OCI-LY7 (cell line): ENCODE measurements at regions not wholly inside any gene's neighbourhood (a gene's known extent, or its start where the extent isn't known, plus 50 kb on each side); places are given as distances from the start of the nearest gene placed in this dataset.

Experiments
- BruUV-seq: library from RNA; stranded (reverse); fragments of 400-500 nt; replicated peaks from 2 replicates; lab custom pipeline; 2021; lab: Mats Ljungman, UMichigan
- CTCF ChIA-PET: fragments of 300-600 bp; sonication (Branson Sonifier 250); formaldehyde crosslinking; loops from one replicate; lab custom pipeline; 2022; ENCODE audit warnings: antibody characterized with exemption; ENCODE audit not compliant: unreplicated experiment; lab: Charles Lee
- POLR2A ChIA-PET: fragments of 300-600 bp; sonication (Branson Sonifier 250); formaldehyde crosslinking; loops from one replicate; lab custom pipeline; 2022; ENCODE audit warnings: antibody characterized with exemption; lab: Charles Lee
- DNase-seq: peaks from one replicate; pipeline ENCODE4 v3.0.0-alpha.2; 2015; ENCODE audit warnings: low spot score
- H2AFZ ChIP-seq: fragments of 200-600 bp; sonication (generic), shearing (Covaris generic); 2 replicates; pipeline ENCODE4 v1.6.1; 2014; ENCODE audit warnings: mild to moderate bottlenecking, antibody characterized with exemption, low read length, moderate library complexity
- H3K27ac ChIP-seq: fragments of 200-600 bp; sonication (generic); 2 replicates; pipeline ENCODE4 v1.5.1; 2014; ENCODE audit warnings: mixed run types, low read depth, mild to moderate bottlenecking, moderate library complexity, low read length, inconsistent platforms; ENCODE audit not compliant: poor library complexity, severe bottlenecking
- H3K36me3 ChIP-seq: fragments of 200-600 bp; sonication (generic); 2 replicates; pipeline ENCODE4 v1.6.1; 2014; ENCODE audit warnings: mild to moderate bottlenecking, antibody characterized with exemption, low read length, moderate library complexity, mixed read lengths; ENCODE audit not compliant: insufficient read depth
- H3K4me1 ChIP-seq: fragments of 200-600 bp; sonication (generic); 2 replicates; pipeline ENCODE4 v1.5.1; 2014; ENCODE audit warnings: mild to moderate bottlenecking, low read length; ENCODE audit not compliant: insufficient read depth, poor library complexity, severe bottlenecking
- H3K4me2 ChIP-seq: fragments of 200-600 bp; sonication (generic); 2 replicates; pipeline ENCODE4 v1.6.1; 2014; ENCODE audit warnings: mild to moderate bottlenecking, low read length
- H3K4me3 ChIP-seq: fragments of 200-600 bp; sonication (generic); 2 replicates; pipeline ENCODE4 v1.5.1; 2014; ENCODE audit warnings: mild to moderate bottlenecking, low read depth, low read length; ENCODE audit not compliant: poor library complexity, severe bottlenecking
- H3K79me2 ChIP-seq: fragments of 200-600 bp; sonication (generic); 2 replicates; pipeline ENCODE4 v1.6.1; 2016; ENCODE audit warnings: low read depth, mild to moderate bottlenecking, low read length, moderate library complexity, mixed read lengths; ENCODE audit not compliant: insufficient read depth
- H3K9me2 ChIP-seq: fragments of 200-600 bp; sonication (generic); 2 replicates; pipeline ENCODE4 v1.6.1; 2016; ENCODE audit warnings: mild to moderate bottlenecking, low read length, mixed read lengths; ENCODE audit not compliant: insufficient read depth
- H3K9me3 ChIP-seq: fragments of 200-600 bp; sonication (generic); 2 replicates; pipeline ENCODE4 v1.6.1; 2014; ENCODE audit warnings: mild to moderate bottlenecking, mixed run types, low read length, mixed read lengths
- H4K20me1 ChIP-seq: fragments of 200-600 bp; sonication (generic); 2 replicates; pipeline ENCODE4 v1.6.1; 2014; ENCODE audit warnings: mild to moderate bottlenecking, antibody characterized with exemption, low read length, moderate library complexity, mixed read lengths; ENCODE audit not compliant: insufficient read depth
- CTCF ChIP-seq: fragments of 200-600 bp; sonication (generic); conservative IDR thresholded peaks from 2 replicates; pipeline ENCODE4 v1.5.1; 2014; ENCODE audit warnings: mild to moderate bottlenecking, antibody characterized with exemption, low read length, moderate library complexity, mixed read lengths
- EZH2phosphoT487 ChIP-seq: fragments of 200-600 bp; sonication (generic); IDR thresholded peaks from 2 replicates; pipeline ENCODE4 v1.6.1; 2018; ENCODE audit warnings: low read depth, borderline replicate concordance, mild to moderate bottlenecking, mixed run types, antibody characterized with exemption, low read length, moderate library complexity, mixed read lengths
- intact Hi-C: fragments of 100-400 bp; cut with micrococcal nuclease; formaldehyde crosslinking; loops from one replicate; pipeline ENCODE4 v1.10.0; 2022; ENCODE audit not compliant: unreplicated experiment

- no peak for DNase-seq
- no peaks in the 10 kb centered on the region for H4K20me1 ChIP-seq
- ChIA-PET POLR2A (interaction anchor here (0.6 to 0.9 kb wide), 2 partner anchors 90 to 1426 kb away, joined by 3 read pairs; no protein-coding TSS in a partner anchor), CTCF (no interaction called here)
- H3K79me2 ChIP-seq, result no peaks in the 10 kb centered on the region
- no peak overlapping the region for H3K4me2 ChIP-seq
- H3K4me1 ChIP-seq, result no peaks in the 10 kb centered on the region
- intact Hi-C loops, result no loop called here
- H3K9me3 ChIP-seq, result no peaks in the 10 kb centered on the region
- no TSS peak for BruUV-seq
- no peak overlapping the region for H3K4me3 ChIP-seq
- no peak overlapping the region for H3K27ac ChIP-seq
- no peaks in the 10 kb centered on the region for H3K9me2 ChIP-seq
- TF ChIP-seq CTCF (no peak), EZH2phosphoT487 (no peak)
- no peak overlapping the region for H2AFZ ChIP-seq
- no peaks in the 10 kb centered on the region for H3K36me3 ChIP-seq
Measured at GRCh38 chr6:112752305-112752704, 405.2 kb downstream of the RFPL4B start.

GRCh38 chr6:112752791-112753190 lies 405.7 kb downstream of the RFPL4B start:
- H3K9me2 ChIP-seq, result no peaks in the 10 kb centered on the region
- no peak overlapping the region for H2AFZ ChIP-seq
- no peak overlapping the region for H3K4me3 ChIP-seq
- no peaks in the 10 kb centered on the region for H3K36me3 ChIP-seq
- no peaks in the 10 kb centered on the region for H3K9me3 ChIP-seq
- BruUV-seq, result no TSS peak
- H3K79me2 ChIP-seq, result no peaks in the 10 kb centered on the region
- no peaks in the 10 kb centered on the region for H4K20me1 ChIP-seq
- H3K27ac ChIP-seq, result no peak overlapping the region
- intact Hi-C loops, result no loop called here
- ChIA-PET POLR2A (no interaction called here), CTCF (no interaction called here)
- no peak for DNase-seq
- H3K4me2 ChIP-seq, result no peak overlapping the region
- H3K4me1 ChIP-seq, result no peaks in the 10 kb centered on the region
- TF ChIP-seq EZH2phosphoT487 (no peak), CTCF (no peak)

GRCh38 chr6:112760831-112761230 lies 413.7 kb downstream of the RFPL4B start:
- intact Hi-C loops, result no loop called here
- ChIA-PET CTCF (no interaction called here), POLR2A (interaction anchor here (1.2 kb wide), 1 partner anchor 505 kb away, joined by 3 read pairs; no protein-coding TSS in a partner anchor)
- Histone ChIP-seq H3K4me3 (no peak overlapping the region), H3K79me2 (no peaks in the 10 kb centered on the region), H3K4me1 (no peaks in the 10 kb centered on the region), H2AFZ (no peak overlapping the region), H3K36me3 (no peaks in the 10 kb centered on the region), H4K20me1 (no peaks in the 10 kb centered on the region), H3K27ac (no peak overlapping the region), H3K4me2 (no peak overlapping the region), H3K9me3 (no peaks in the 10 kb centered on the region), H3K9me2 (no peaks in the 10 kb centered on the region)
- no peak for TF ChIP-seq CTCF
- no peak for TF ChIP-seq EZH2phosphoT487
- DNase-seq, result no peak
- no TSS peak for BruUV-seq
